GM12892 (cell line): ENCODE measurements at regions not wholly inside any gene's neighbourhood (a gene's known extent, or its start where the extent isn't known, plus 50 kb on each side); places are given as distances from the start of the nearest gene placed in this dataset.

ENCODE experiments used
- POLR2A ChIP-seq: IDR thresholded peaks from 2 replicates; pipeline ENCODE4 v1.6.1; 2011; ENCODE audit warnings: low read depth, low read length, control low read depth
- POLR2AphosphoS5 ChIP-seq: IDR thresholded peaks from 2 replicates; pipeline ENCODE4 v1.6.1; 2011; ENCODE audit warnings: low read depth, low read length, control low read depth

- TF ChIP-seq POLR2AphosphoS5 (no peak), POLR2A (no peak)
These were observed 257.6 kb downstream of the DLEU7 start for GRCh38 chr13:50585674-50586413.
